CD4-positive, alpha-beta T cell (primary cell): ENCODE measurements at regions not wholly inside any gene's neighbourhood (a gene's known extent, or its start where the extent isn't known, plus 50 kb on each side); places are given as distances from the start of the nearest gene placed in this dataset.

Source experiments
- ATAC-seq: fragments of 200-7000 bp; cut with Tn5 transposase; one replicate; pipeline ENCODE4 v1.10.0; 2022; ENCODE audit warnings: mild to moderate bottlenecking; ENCODE audit not compliant: poor library complexity
- CTCF ChIA-PET: fragments of 350-600 bp; sonication (Branson Sonifier 250); formaldehyde crosslinking; loops from one replicate; lab custom pipeline; 2021; ENCODE audit warnings: antibody characterized with exemption, inconsistent platforms; lab: Charles Lee
- POLR2A ChIA-PET: fragments of 350-600 bp; sonication (Branson Sonifier 250); formaldehyde crosslinking; loops from one replicate; lab custom pipeline; 2021; ENCODE audit warnings: antibody characterized with exemption, inconsistent platforms; lab: Charles Lee
- DNase-seq, 14 experiments: peaks; one replicate each; pipeline ENCODE4 v3.0.0-alpha.2; 2013 to 2020; ENCODE audit warnings: mixed read lengths in 2 of 14
- H3K27ac ChIP-seq, 2 donors: one replicate each; pipeline versions ENCODE4 v1.5.1 to v1.7.0; 2013; ENCODE audit warnings: low read length in 2 of 2, low read depth in 1 of 2, mild to moderate bottlenecking in 1 of 2
- H3K27me3 ChIP-seq, 2 experiments: 1 replicate in 1 of 2; 2 replicates in 1 of 2; pipeline versions ENCODE4 v1.6.1 to v1.7.0; 2013; ENCODE audit warnings: low read length in 2 of 2, control low read depth in 1 of 2, mild to moderate bottlenecking in 1 of 2, moderate library complexity in 1 of 2; ENCODE audit not compliant: insufficient read depth in 2 of 2, control insufficient read depth in 1 of 2
- H3K36me3 ChIP-seq: one replicate; pipeline ENCODE4 v1.6.1; 2013; ENCODE audit warnings: low read length, control low read depth; ENCODE audit not compliant: insufficient read depth
- H3K4me1 ChIP-seq: one replicate; pipeline ENCODE4 v1.6.1; 2013; ENCODE audit warnings: low read length, control low read depth; ENCODE audit not compliant: insufficient read depth
- H3K4me3 ChIP-seq: one replicate; pipeline ENCODE4 v1.5.1; 2013; ENCODE audit warnings: mild to moderate bottlenecking, low read length, moderate library complexity
- H3K9me3 ChIP-seq, 2 experiments: 1 replicate in 1 of 2; 2 replicates in 1 of 2; pipeline versions ENCODE4 v1.6.1 to v1.7.0; 2013; ENCODE audit warnings: low read length in 2 of 2, mild to moderate bottlenecking in 2 of 2, control low read depth in 1 of 2, moderate library complexity in 1 of 2; ENCODE audit not compliant: control insufficient read depth in 1 of 2, insufficient read depth in 1 of 2
- H3K27ac Mint-ChIP-seq: one replicate; pipeline ENCODE4 v1.8.0; 2020; ENCODE audit warnings: mixed read lengths
- H3K27me3 Mint-ChIP-seq: one replicate; pipeline ENCODE4 v1.8.0; 2021; ENCODE audit warnings: mixed read lengths
- H3K36me3 Mint-ChIP-seq: one replicate; pipeline ENCODE4 v1.8.0; 2021; ENCODE audit warnings: low read depth, mixed read lengths
- H3K4me1 Mint-ChIP-seq: one replicate; pipeline ENCODE4 v1.8.0; 2021; ENCODE audit warnings: low read depth, mixed read lengths
- H3K4me3 Mint-ChIP-seq: one replicate; pipeline ENCODE4 v1.8.0; 2020; ENCODE audit warnings: mild to moderate bottlenecking, mixed read lengths
- H3K9me3 Mint-ChIP-seq: one replicate; pipeline ENCODE4 v1.8.0; 2020; ENCODE audit warnings: mixed read lengths
- CTCF ChIP-seq: fragments of 200-600 bp; IDR thresholded peaks from one replicate; pipeline ENCODE4 v1.8.0; 2022; ENCODE audit warnings: antibody characterized with exemption, mild to moderate bottlenecking
- intact Hi-C, 2 experiments: fragments of 100-400 bp; cut with DNase I in 1 of 2; cut with micrococcal nuclease in 1 of 2; formaldehyde crosslinking; loops; one replicate each; pipeline versions ENCODE4 v1.15.1 to v1.9.0; 2023 to 2025; cut with DNase I, micrococcal nuclease

- no peak for DNase-seq
- H3K27ac ChIP-seq, result no peak overlapping the region
- peaks cover 4% of the 10 kb centered on the region for H3K9me3 Mint-ChIP-seq
- H3K9me3 ChIP-seq, result no peaks in the 10 kb centered on the region
- ATAC-seq, result no peak
- H3K27me3 ChIP-seq, result no peaks in the 10 kb centered on the region
- H3K4me1 Mint-ChIP-seq, result no peaks in the 10 kb centered on the region
- CTCF ChIA-PET, result no interaction called here
- no peaks in the 10 kb centered on the region for H3K27me3 Mint-ChIP-seq
- no peaks in the 10 kb centered on the region for H3K4me1 ChIP-seq
- intact Hi-C loops, result no loop called here
- H3K27ac Mint-ChIP-seq, result no peak overlapping the region
- POLR2A ChIA-PET, result no interaction called here
- no peaks in the 10 kb centered on the region for H3K36me3 Mint-ChIP-seq
- H3K36me3 ChIP-seq, result no peaks in the 10 kb centered on the region
- TF ChIP-seq CTCF, result no peak
- H3K4me3 ChIP-seq, result no peak overlapping the region
- H3K4me3 Mint-ChIP-seq, result no peak overlapping the region
Observed at GRCh38 chr6:48961781-48962415, 501.2 kb downstream of the MMUT start.

GRCh38 chr6:48959251-48960060, 503.6 kb downstream of the MMUT start:
- Mint-ChIP-seq H3K4me1 (no peaks in the 10 kb centered on the region), H3K27me3 (no peaks in the 10 kb centered on the region), H3K4me3 (no peak overlapping the region), H3K27ac (no peak overlapping the region), H3K36me3 (no peaks in the 10 kb centered on the region), H3K9me3 (peaks cover 8% of the 10 kb centered on the region)
- no peak overlapping the region for H3K4me3 ChIP-seq
- no peak overlapping the region for H3K27ac ChIP-seq
- H3K36me3 ChIP-seq, result no peaks in the 10 kb centered on the region
- H3K9me3 ChIP-seq, result no peaks in the 10 kb centered on the region
- CTCF ChIA-PET, result no interaction called here
- DNase-seq (no peak), ATAC-seq (no peak)
- no peaks in the 10 kb centered on the region for H3K4me1 ChIP-seq
- intact Hi-C loops, result no loop called here
- no peak for TF ChIP-seq CTCF
- no peaks in the 10 kb centered on the region for H3K27me3 ChIP-seq
- POLR2A ChIA-PET, result no interaction called here

GRCh38 chr6:48957781-48958180, 505.3 kb downstream of the MMUT start:
- H3K4me3 ChIP-seq, result no peak overlapping the region
- Mint-ChIP-seq H3K4me1 (no peaks in the 10 kb centered on the region), H3K27me3 (no peaks in the 10 kb centered on the region), H3K27ac (no peak overlapping the region), H3K4me3 (no peak overlapping the region), H3K9me3 (peaks cover 6% of the 10 kb centered on the region), H3K36me3 (no peaks in the 10 kb centered on the region)
- H3K27me3 ChIP-seq, result no peaks in the 10 kb centered on the region
- H3K4me1 ChIP-seq, result no peaks in the 10 kb centered on the region
- POLR2A ChIA-PET, result no interaction called here
- CTCF ChIA-PET, result no interaction called here
- H3K27ac ChIP-seq, result no peak overlapping the region
- TF ChIP-seq CTCF, result no peak
- ATAC-seq (no peak), DNase-seq (no peak)
- H3K36me3 ChIP-seq, result no peaks in the 10 kb centered on the region
- intact Hi-C loops, result no loop called here
- no peaks in the 10 kb centered on the region for H3K9me3 ChIP-seq
